GM21825 (cell line): ENCODE measurements at regions not wholly inside any gene's neighbourhood (a gene's known extent, or its start where the extent isn't known, plus 50 kb on each side); places are given as distances from the start of the nearest gene placed in this dataset.

ENCODE experiments used
- ATAC-seq: cut with Tn5 transposase; IDR thresholded peaks from one replicate; pipeline ENCODE4 v1.9.1; 2021; ENCODE audit warnings: mild to moderate bottlenecking, moderate library complexity; ENCODE audit not compliant: unreplicated experiment

- ATAC-seq: no peak
These were observed 201.9 kb downstream of the AACS start for GRCh38 chr12:125267114-125267513.

- no peak for ATAC-seq
These were observed 204.0 kb downstream of the AACS start for GRCh38 chr12:125269276-125269675.

- no peak for ATAC-seq
These were observed 206.7 kb downstream of the AACS start for GRCh38 chr12:125271892-125272291.

- ATAC-seq: no peak
These were observed 207.2 kb downstream of the AACS start for GRCh38 chr12:125272383-125272933.

- ATAC-seq: no peak
These were observed 211.3 kb downstream of the AACS start for GRCh38 chr12:125276567-125276966.

- ATAC-seq: no peak
These were observed 215.5 kb downstream of the AACS start for GRCh38 chr12:125280482-125281377.

GRCh38 chr12:125282921-125283320, 217.7 kb downstream of the AACS start:
- ATAC-seq: no peak

- no peak for ATAC-seq
These were observed 218.3 kb downstream of the AACS start for GRCh38 chr12:125283521-125283920.

- no peak for ATAC-seq
These were observed 218.9 kb downstream of the AACS start for GRCh38 chr12:125284087-125284486.

GRCh38 chr12:125284945-125285685, 219.9 kb downstream of the AACS start:
- no peak for ATAC-seq

- ATAC-seq: no peak
These were observed 220.9 kb downstream of the AACS start for GRCh38 chr12:125286005-125286727.

- ATAC-seq: no peak
These were observed 222.1 kb downstream of the AACS start for GRCh38 chr12:125287155-125287847.

- ATAC-seq: no peak
These were observed 224.0 kb downstream of the AACS start for GRCh38 chr12:125288931-125289928.

GRCh38 chr12:125289970-125290369, 224.7 kb downstream of the AACS start:
- no peak for ATAC-seq

GRCh38 chr12:125292700-125293099, 227.5 kb downstream of the AACS start:
- no peak for ATAC-seq

- no peak for ATAC-seq
These were observed 230.3 kb downstream of the AACS start for GRCh38 chr12:125295550-125295949.

GRCh38 chr12:125296701-125297100, 231.5 kb downstream of the AACS start:
- no peak for ATAC-seq

GRCh38 chr12:125299840-125300239, 234.6 kb downstream of the AACS start:
- ATAC-seq: no peak

GRCh38 chr12:125300249-125300648, 235.0 kb downstream of the AACS start:
- no peak for ATAC-seq
